ENCODE measurements at regions not wholly inside any gene's neighbourhood (a gene's known extent, or its start where the extent isn't known, plus 50 kb on each side); places are given as distances from the start of the nearest gene placed in this dataset.

- DNase-seq (ENCODE audit: low spot score) (no peak), ATAC-seq (ENCODE audit: low FRiP score) (no peak)
- TF ChIP-seq CTCF (IDR thresholded peaks at IDR 0.05): no peak
Measured at GRCh38 chr10:10489076-10489475, 528.6 kb upstream of the CELF2 start.

GRCh38 chr10:10489805-10490571, 527.7 kb upstream of the CELF2 start:
- ATAC-seq (ENCODE audit: low FRiP score): no peak
- DNase-seq (ENCODE audit: low spot score): no peak
- TF ChIP-seq CTCF (IDR thresholded peaks at IDR 0.05): no peak

- TF ChIP-seq CTCF (IDR thresholded peaks at IDR 0.05): no peak
- ATAC-seq (ENCODE audit: low FRiP score) (no peak), DNase-seq (ENCODE audit: low spot score) (no peak)
Measured at GRCh38 chr10:10490581-10490980, 527.1 kb upstream of the CELF2 start.

- ATAC-seq (ENCODE audit: low FRiP score) (no peak), DNase-seq (ENCODE audit: low spot score) (no peak)
- no peak for TF ChIP-seq CTCF (IDR thresholded peaks at IDR 0.05)
Measured at GRCh38 chr10:10492420-10492819, 525.3 kb upstream of the CELF2 start.

- DNase-seq (ENCODE audit: low spot score) (no peak), ATAC-seq (ENCODE audit: low FRiP score) (no peak)
- TF ChIP-seq CTCF (IDR thresholded peaks at IDR 0.05): no peak
Measured at GRCh38 chr10:10493833-10494232, 523.8 kb upstream of the CELF2 start.

GRCh38 chr10:10497245-10497644, 520.4 kb upstream of the CELF2 start:
- no peak for TF ChIP-seq CTCF (IDR thresholded peaks at IDR 0.05)
- DNase-seq (ENCODE audit: low spot score): no peak
- ATAC-seq (ENCODE audit: low FRiP score): no peak

GRCh38 chr10:10498781-10499180, 518.9 kb upstream of the CELF2 start:
- no peak for TF ChIP-seq CTCF (IDR thresholded peaks at IDR 0.05)
- DNase-seq (ENCODE audit: low spot score) (no peak), ATAC-seq (ENCODE audit: low FRiP score) (no peak)
